LNCaP clone FGC (cell line): ENCODE measurements at regions not wholly inside any gene's neighbourhood (a gene's known extent, or its start where the extent isn't known, plus 50 kb on each side); places are given as distances from the start of the nearest gene placed in this dataset.

ENCODE experiments used
- DNase-seq: peaks from one replicate; pipeline ENCODE4 v3.0.0-alpha.2; 2011; ENCODE audit warnings: low read depth
- H3K4me3 ChIP-seq: 2 replicates; pipeline ENCODE4 v1.5.1; 2011; ENCODE audit warnings: mild to moderate bottlenecking, low read depth, low read length, control low read depth
- TF ChIP-seq, protein P1 (sequence below): IDR thresholded peaks from 2 replicates; pipeline ENCODE4 v1.5.1; 2012; ENCODE audit warnings: mild to moderate bottlenecking; ENCODE audit not compliant: control insufficient read depth, insufficient read depth; ENCODE audit errors: extremely low read depth

DNA sequence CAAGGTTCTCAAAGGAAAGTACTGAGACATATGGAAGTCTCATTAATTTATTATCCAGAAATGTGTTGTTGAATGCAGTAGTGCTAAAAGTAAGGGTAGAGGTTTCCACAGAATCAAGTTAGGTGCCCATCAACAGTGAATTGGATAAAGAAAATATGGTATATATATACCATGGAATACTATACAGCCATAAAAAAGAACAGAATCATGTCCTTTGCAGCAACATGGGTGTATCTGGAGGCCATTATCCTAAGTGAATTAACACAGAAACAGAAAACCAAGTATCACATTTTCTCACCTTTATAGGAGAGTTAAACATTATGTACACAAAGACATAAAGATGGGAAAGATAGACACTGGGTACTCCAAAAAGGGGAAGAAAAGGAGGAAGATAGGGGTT, 149.9 kb upstream of the RASSF8 start:
- TF ChIP-seq, protein P1, sequence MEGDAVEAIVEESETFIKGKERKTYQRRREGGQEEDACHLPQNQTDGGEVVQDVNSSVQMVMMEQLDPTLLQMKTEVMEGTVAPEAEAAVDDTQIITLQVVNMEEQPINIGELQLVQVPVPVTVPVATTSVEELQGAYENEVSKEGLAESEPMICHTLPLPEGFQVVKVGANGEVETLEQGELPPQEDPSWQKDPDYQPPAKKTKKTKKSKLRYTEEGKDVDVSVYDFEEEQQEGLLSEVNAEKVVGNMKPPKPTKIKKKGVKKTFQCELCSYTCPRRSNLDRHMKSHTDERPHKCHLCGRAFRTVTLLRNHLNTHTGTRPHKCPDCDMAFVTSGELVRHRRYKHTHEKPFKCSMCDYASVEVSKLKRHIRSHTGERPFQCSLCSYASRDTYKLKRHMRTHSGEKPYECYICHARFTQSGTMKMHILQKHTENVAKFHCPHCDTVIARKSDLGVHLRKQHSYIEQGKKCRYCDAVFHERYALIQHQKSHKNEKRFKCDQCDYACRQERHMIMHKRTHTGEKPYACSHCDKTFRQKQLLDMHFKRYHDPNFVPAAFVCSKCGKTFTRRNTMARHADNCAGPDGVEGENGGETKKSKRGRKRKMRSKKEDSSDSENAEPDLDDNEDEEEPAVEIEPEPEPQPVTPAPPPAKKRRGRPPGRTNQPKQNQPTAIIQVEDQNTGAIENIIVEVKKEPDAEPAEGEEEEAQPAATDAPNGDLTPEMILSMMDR = no peak
- H3K4me3 ChIP-seq = no peak overlapping the region
- no peak for DNase-seq

DNA sequence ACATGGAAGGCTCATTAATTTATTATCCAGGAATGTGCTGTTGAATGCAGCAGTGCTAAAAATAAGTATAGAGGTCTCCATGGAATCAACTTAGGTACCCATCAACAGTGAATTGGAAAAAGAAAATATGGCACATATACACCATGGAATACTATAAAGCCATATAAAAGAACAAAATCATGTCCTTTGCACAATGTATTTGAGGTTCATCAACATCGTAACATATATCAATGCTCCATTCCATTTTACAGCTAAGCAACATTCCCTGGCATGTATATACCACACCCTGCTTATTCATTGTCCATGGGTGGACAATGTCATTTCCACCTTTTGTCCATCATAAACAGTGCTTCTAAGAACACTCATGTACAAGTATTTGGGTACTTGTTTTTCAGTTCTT, 147.8 kb upstream of the RASSF8 start:
- TF ChIP-seq, protein P1 = no peak
- no peak for DNase-seq
- H3K4me3 ChIP-seq = no peak overlapping the region

DNA sequence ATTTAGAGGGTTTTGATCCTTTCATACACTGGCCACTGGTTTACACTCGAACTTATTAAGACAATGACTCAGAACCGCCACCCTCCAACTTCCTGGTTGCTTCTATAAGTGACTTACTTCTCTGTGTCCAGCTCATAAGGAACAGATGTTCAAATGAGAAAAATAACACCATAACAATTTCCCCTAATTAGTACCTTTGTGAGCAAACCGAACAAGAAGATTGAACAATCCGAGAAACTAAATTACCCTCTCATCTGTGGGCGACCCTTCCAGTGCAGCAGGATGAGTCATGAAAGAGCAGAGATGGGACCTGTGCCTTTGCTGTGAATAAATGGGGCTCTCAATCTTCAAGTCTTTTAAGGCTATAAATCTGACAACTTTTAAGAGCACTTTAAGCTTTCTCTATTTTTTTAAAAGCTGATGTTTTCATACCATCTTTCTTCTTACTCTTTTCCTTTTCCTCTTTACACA, 146.8 kb upstream of the RASSF8 start:
- no peak overlapping the region for H3K4me3 ChIP-seq
- DNase-seq = no peak
- TF ChIP-seq, protein P1 = no peak

DNA sequence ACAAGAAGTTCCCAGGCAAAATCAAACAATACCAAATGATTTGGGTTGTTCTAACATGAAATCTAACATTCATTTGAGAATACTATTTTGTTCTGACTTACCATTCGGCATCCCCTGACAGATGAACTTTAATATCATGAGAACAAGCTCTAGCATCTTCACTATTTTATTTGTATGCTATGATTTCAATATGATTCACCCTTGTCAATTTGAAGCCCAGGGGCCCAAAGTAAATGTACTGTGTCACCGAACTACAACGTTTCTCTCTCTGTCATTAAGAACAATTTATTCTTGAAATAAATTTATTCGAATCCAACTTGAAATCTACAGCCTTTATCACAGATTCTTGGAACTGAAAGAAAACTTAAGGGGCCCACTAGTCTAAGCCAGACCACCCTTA, 146.2 kb upstream of the RASSF8 start:
- no peak overlapping the region for H3K4me3 ChIP-seq
- TF ChIP-seq, protein P1 = no peak
- no peak for DNase-seq

DNA sequence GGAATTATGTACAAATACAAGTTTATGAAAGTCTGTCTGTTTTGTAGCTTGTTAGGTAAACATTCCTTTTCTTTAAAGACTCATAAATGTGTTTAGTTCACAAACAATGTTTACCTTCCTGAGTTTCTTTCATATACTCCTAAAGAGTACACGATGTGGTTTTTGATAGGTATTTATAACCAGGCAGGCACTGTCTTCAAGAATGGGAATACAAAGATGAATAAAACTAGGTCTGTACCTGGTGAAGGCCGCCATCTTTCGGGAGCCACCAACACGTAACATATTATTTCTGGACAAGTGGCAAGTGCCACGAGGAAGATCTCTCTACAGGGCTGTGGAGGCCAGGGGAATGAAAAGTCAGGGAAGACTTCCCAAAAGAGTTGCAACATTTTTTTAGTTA, 144.6 kb upstream of the RASSF8 start:
- H3K4me3 ChIP-seq = no peak overlapping the region
- peak; percentile 92 for DNase-seq
- TF ChIP-seq, protein P1 = peak; percentile 62

DNA sequence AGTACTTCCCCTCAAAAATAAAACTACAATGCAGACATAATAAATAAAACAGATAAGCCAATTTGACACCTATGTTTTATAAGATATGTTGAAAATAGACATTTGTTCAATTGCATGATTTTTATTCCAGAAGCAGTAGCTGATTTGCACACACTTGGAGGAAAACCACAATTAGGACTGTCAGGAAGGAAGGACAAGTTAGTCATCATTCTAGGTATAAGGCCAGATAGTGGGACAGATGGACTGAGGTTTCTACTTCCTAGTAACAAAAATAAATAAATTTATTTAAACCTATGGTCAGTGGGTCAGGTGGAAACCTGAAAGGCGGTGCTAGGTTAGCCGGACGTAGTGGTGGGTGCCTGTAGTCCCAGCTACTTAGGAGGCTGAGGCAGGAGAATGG, 141.8 kb upstream of the RASSF8 start:
- H3K4me3 ChIP-seq = no peak overlapping the region
- no peak for DNase-seq
- TF ChIP-seq, protein P1 = no peak

DNA sequence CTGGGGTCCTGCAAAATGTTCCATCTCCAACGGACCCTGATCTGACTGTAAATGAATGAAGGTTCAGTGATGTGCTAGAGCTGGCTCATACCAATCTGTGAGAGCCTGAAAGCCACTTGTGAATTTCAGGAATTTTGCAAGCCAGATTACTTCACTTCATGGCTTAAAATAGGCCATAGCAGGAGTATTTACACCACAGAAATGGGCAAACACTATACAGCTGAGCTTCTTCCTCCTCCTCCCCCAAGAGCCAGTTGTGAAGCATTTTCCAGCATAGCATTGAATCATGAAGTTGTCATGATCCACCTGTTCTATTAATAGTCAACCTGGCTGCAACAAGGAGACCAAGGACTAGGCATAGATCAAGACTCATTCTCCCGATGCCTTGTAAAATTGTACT, 141.3 kb upstream of the RASSF8 start:
- TF ChIP-seq, protein P1 = no peak
- no peak overlapping the region for H3K4me3 ChIP-seq
- no peak for DNase-seq
